HFF-Myc (cell line): ENCODE measurements at regions not wholly inside any gene's neighbourhood (a gene's known extent, or its start where the extent isn't known, plus 50 kb on each side); places are given as distances from the start of the nearest gene placed in this dataset.

ENCODE experiments used
- DNase-seq: peaks from one replicate; pipeline ENCODE4 v3.0.0-alpha.2; 2011; ENCODE audit warnings: low read depth; ENCODE audit errors: extremely low read depth
- H3K4me3 ChIP-seq: replicated peaks from 2 replicates; pipeline ENCODE4 v1.5.1; 2011; ENCODE audit warnings: low read depth, mild to moderate bottlenecking, control low read depth, low read length
- CTCF ChIP-seq: IDR thresholded peaks from 2 replicates; pipeline ENCODE4 v1.5.1; 2012; ENCODE audit warnings: mild to moderate bottlenecking, low read depth, low read length, control low read depth; ENCODE audit errors: missing control alignments

- no peak for DNase-seq
Observed at GRCh38 chr13:40220299-40220935, 446.0 kb downstream of the FOXO1 start.

GRCh38 chr13:40221131-40221459, 445.3 kb downstream of the FOXO1 start:
- no peak overlapping the region for H3K4me3 ChIP-seq
- no peak for DNase-seq
- TF ChIP-seq CTCF = no peak

More at GRCh38 chr13:40220299-40220935, 446.0 kb downstream of the FOXO1 start:
- TF ChIP-seq CTCF = no peak
- H3K4me3 ChIP-seq = no peak overlapping the region

- no peak for DNase-seq
- no peak for TF ChIP-seq CTCF
- H3K4me3 ChIP-seq = no peak overlapping the region
Observed at GRCh38 chr13:40221460-40222201, 444.8 kb downstream of the FOXO1 start.

GRCh38 chr13:40223585-40223984, 442.9 kb downstream of the FOXO1 start:
- DNase-seq = no peak
- H3K4me3 ChIP-seq = no peak overlapping the region

GRCh38 chr13:40228496-40228895, 437.9 kb downstream of the FOXO1 start:
- TF ChIP-seq CTCF = no peak
- H3K4me3 ChIP-seq = no peak overlapping the region
- DNase-seq = no peak

More at GRCh38 chr13:40223585-40223984, 442.9 kb downstream of the FOXO1 start:
- TF ChIP-seq CTCF = no peak

GRCh38 chr13:40228990-40229389, 437.5 kb downstream of the FOXO1 start:
- no peak for DNase-seq
- TF ChIP-seq CTCF = no peak
- no peak overlapping the region for H3K4me3 ChIP-seq
